ENCODE measurements at regions not wholly inside any gene's neighbourhood (a gene's known extent, or its start where the extent isn't known, plus 50 kb on each side); places are given as distances from the start of the nearest gene placed in this dataset.

DNA sequence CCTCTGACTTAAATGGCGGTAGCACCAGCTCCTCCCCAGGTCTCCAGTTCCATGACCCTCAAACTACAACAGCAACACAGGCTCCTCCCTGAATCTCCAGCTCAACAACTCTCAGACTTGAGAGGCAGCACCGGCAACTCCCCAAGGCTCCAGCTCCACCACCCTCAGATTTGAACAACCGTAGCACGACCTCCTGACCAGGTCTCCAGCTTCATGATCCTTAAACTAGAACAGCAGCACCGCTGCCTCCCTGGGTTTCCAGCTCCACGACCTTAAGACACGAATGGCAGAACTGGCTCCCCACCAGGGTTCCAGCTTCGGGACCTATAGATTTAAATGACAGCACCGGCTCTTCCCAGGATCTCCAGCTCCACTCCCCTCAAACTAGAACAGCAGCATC lies 325.8 kb downstream of the PREX1 start:
- TF ChIP-seq CTCF (IDR thresholded peaks at IDR 0.05) = no peak
- TF ChIP-seq POLR2A (IDR thresholded peaks at IDR 0.05) = no peak

Measured in esophagus squamous epithelium (tissue), 4 donors.